SK-N-SH (cell line): ENCODE measurements at regions not wholly inside any gene's neighbourhood (a gene's known extent, or its start where the extent isn't known, plus 50 kb on each side); places are given as distances from the start of the nearest gene placed in this dataset.

Source experiments
- CTCF ChIA-PET: fragments of 300-600, 350-600 bp; formaldehyde crosslinking; extraction: SDS; loops from one replicate; lab custom pipeline; 2021; lab: Yijun Ruan, JAX
- POLR2A ChIA-PET: fragments of 350-600 bp; sonication (Branson Sonifier 250); formaldehyde crosslinking; extraction: SDS; loops from one replicate; lab custom pipeline; 2020; ENCODE audit warnings: antibody characterized with exemption, inconsistent platforms; lab: Yijun Ruan, JAX
- DNase-seq: peaks from one replicate; pipeline ENCODE4 v3.0.0; 2012
- H2AFZ ChIP-seq: fragments of 200-600 bp; sonication (generic); 2 replicates; pipeline ENCODE4 v1.8.1; 2016; ENCODE audit warnings: antibody characterized with exemption, mild to moderate bottlenecking, low read depth
- H3F3A ChIP-seq: fragments of 200-600 bp; sonication (generic); replicated peaks from 2 replicates; pipeline ENCODE3; 2016; ENCODE audit warnings: antibody characterized with exemption, mild to moderate bottlenecking; ENCODE audit not compliant: insufficient read depth
- H3K27ac ChIP-seq, 2 experiments: fragments of 200-500 bp in 1 of 2; fragments of 200-600 bp in 1 of 2; sonication (Bioruptor generic) in 1 of 2; sonication (generic), shearing (Covaris generic) in 1 of 2; 2 replicates each; pipeline versions ENCODE4 v1.5.1 to v1.6.1; 2014 to 2016; ENCODE audit warnings: low read depth in 2 of 2, inconsistent platforms in 1 of 2, low read length in 1 of 2, mild to moderate bottlenecking in 1 of 2, mixed read lengths in 1 of 2
- H3K27me3 ChIP-seq: fragments of 200-600 bp; sonication (generic), shearing (Covaris generic); 2 replicates; pipeline ENCODE4 v1.6.1; 2016; ENCODE audit warnings: mixed run types; ENCODE audit not compliant: insufficient read depth
- H3K36me3 ChIP-seq, 2 experiments: fragments of 200-500 bp in 1 of 2; fragments of 200-600 bp in 1 of 2; sonication (Bioruptor generic) in 1 of 2; sonication (generic) in 1 of 2; replicated peaks in 1 of 2; 2 replicates each; pipeline versions ENCODE3 to v1.5.1; 2014 to 2016; ENCODE audit warnings: low read length in 1 of 2, mild to moderate bottlenecking in 1 of 2; ENCODE audit not compliant: insufficient read depth in 2 of 2, control insufficient read depth in 1 of 2
- H3K4me1 ChIP-seq, 2 experiments: fragments of 200-500 bp in 1 of 2; fragments of 200-600 bp in 1 of 2; sonication (Bioruptor generic) in 1 of 2; sonication (generic), shearing (Covaris generic) in 1 of 2; 2 replicates each; pipeline versions ENCODE4 v1.5.1 to v1.6.1; 2014 to 2016; ENCODE audit warnings: low read depth in 1 of 2, low read length in 1 of 2, mixed run types in 1 of 2; ENCODE audit not compliant: insufficient read depth in 2 of 2, control insufficient read depth in 1 of 2
- H3K4me2 ChIP-seq: fragments of 200-600 bp; sonication (generic), shearing (Covaris generic); 2 replicates; pipeline ENCODE4 v1.6.1; 2017; ENCODE audit warnings: mixed run types
- H3K4me3 ChIP-seq, 2 experiments: fragments of 200-500 bp in 1 of 2; fragments of 200-600 bp in 1 of 2; sonication (Bioruptor generic) in 1 of 2; sonication (generic), shearing (Covaris generic) in 1 of 2; 2 replicates each; pipeline versions ENCODE4 v1.5.1 to v1.8.1; 2014 to 2016; ENCODE audit warnings: low read depth in 2 of 2, inconsistent platforms in 1 of 2, low read length in 1 of 2, mild to moderate bottlenecking in 1 of 2, mixed read lengths in 1 of 2, moderate library complexity in 1 of 2
- H3K79me2 ChIP-seq: fragments of 200-600 bp; sonication (generic); 2 replicates; pipeline ENCODE4 v1.8.1; 2017; ENCODE audit warnings: mild to moderate bottlenecking; ENCODE audit not compliant: insufficient read depth
- H3K9ac ChIP-seq: fragments of 200-600 bp; sonication (generic); 2 replicates; pipeline ENCODE4 v1.6.1; 2017; ENCODE audit warnings: mixed run types
- H3K9me2 ChIP-seq: fragments of 200-600 bp; sonication (generic); 2 replicates; pipeline ENCODE4 v1.6.1; 2017; ENCODE audit warnings: mixed run types
- H3K9me3 ChIP-seq: fragments of 200-600 bp; sonication (generic); 2 replicates; pipeline ENCODE4 v1.6.1; 2017; ENCODE audit warnings: mixed run types, mild to moderate bottlenecking, moderate library complexity
- H4K20me1 ChIP-seq: fragments of 200-600 bp; sonication (generic); 2 replicates; pipeline ENCODE4 v1.6.1; 2017; ENCODE audit warnings: mild to moderate bottlenecking, mixed run types; ENCODE audit not compliant: insufficient read depth
- EP300 ChIP-seq, 2 experiments: IDR thresholded peaks; 2 replicates each; pipeline versions ENCODE4 v1.4.0 to v1.6.1; 2012; ENCODE audit warnings: borderline replicate concordance in 1 of 2, low read depth in 1 of 2, low read length in 1 of 2
- FOXM1 ChIP-seq: IDR thresholded peaks from 2 replicates; pipeline ENCODE4 v1.4.0; 2012; ENCODE audit warnings: low read depth, mild to moderate bottlenecking
- GABPA ChIP-seq: IDR thresholded peaks from 2 replicates; pipeline ENCODE4 v1.4.0; 2012; ENCODE audit warnings: low read depth, mild to moderate bottlenecking
- MEF2A ChIP-seq: IDR thresholded peaks from 2 replicates; pipeline ENCODE4 v1.4.0; 2012; ENCODE audit warnings: low read depth, borderline replicate concordance
- RAD21 ChIP-seq: IDR thresholded peaks from 2 replicates; pipeline ENCODE4 v1.6.1; 2012; ENCODE audit warnings: mild to moderate bottlenecking, low read length
- RCOR1 ChIP-seq: fragments of 150-350 bp; IDR thresholded peaks from 2 replicates; pipeline ENCODE4 v1.6.1; 2017; ENCODE audit warnings: antibody characterized with exemption, low read length
- RFX5 ChIP-seq: IDR thresholded peaks from 2 replicates; pipeline ENCODE4 v1.6.1; 2012; ENCODE audit warnings: mild to moderate bottlenecking, improper control_type of control experiment, low read length
- SMC3 ChIP-seq: IDR thresholded peaks from 2 replicates; pipeline ENCODE4 v1.6.1; 2012; ENCODE audit warnings: low read depth, low read length, improper control_type of control experiment
- TAF1 ChIP-seq: IDR thresholded peaks from 2 replicates; pipeline ENCODE4 v1.6.1; 2012; ENCODE audit warnings: low read depth, mild to moderate bottlenecking, low read length, moderate library complexity, borderline replicate concordance
- TEAD4 ChIP-seq: IDR thresholded peaks from 2 replicates; pipeline ENCODE4 v1.4.0; 2012; ENCODE audit warnings: mild to moderate bottlenecking, borderline replicate concordance; ENCODE audit not compliant: insufficient read depth
- YY1 ChIP-seq: IDR thresholded peaks from 2 replicates; pipeline ENCODE4 v1.4.0; 2012; ENCODE audit warnings: low read depth, mild to moderate bottlenecking
- WGBS: methylation state at CpG from one replicate; pipeline ENCODE4 v1.1.6; 2017; ENCODE audit warnings: low lambda C conversion rate; 5-methylcytosine and 5-hydroxymethylcytosine counted together
- TF ChIP-seq, protein P1 (sequence below): IDR thresholded peaks from 2 replicates; pipeline ENCODE4 v1.6.1; 2012; ENCODE audit warnings: mild to moderate bottlenecking, low read depth, low read length, moderate library complexity
- TF ChIP-seq, protein P2 (sequence below): IDR thresholded peaks from 2 replicates; pipeline ENCODE4; 2012
- TF ChIP-seq, protein P3 (sequence below): fragments of 150-350 bp; IDR thresholded peaks from 2 replicates; pipeline ENCODE4 v1.6.1; 2017; ENCODE audit warnings: antibody characterized with exemption, low read length, low read depth, borderline replicate concordance
- TF ChIP-seq, protein P4 (sequence below): fragments of 200-600 bp; sonication (generic); IDR thresholded peaks from 2 replicates; pipeline ENCODE4 v1.6.1; 2017; ENCODE audit warnings: antibody characterized with exemption, mild to moderate bottlenecking, moderate library complexity

DNA sequence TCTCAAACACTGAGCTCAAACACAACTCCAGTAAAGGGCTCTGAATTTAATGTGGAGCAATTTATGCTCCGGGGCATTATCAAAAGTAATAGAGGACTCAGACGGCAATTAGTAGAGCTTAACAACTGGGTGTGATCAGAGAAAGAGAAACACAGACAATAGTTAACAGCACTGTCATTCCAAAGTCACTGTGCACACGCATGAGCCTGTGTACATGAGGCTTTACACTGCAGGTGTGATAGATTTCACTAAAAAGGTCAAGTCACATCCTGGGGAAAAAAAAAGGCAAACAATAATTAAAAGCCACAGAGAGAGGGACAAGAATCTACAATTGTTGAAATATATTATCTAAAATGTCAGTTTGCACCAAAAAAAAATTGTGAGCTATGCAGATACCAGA is 956.5 kb downstream of the CDH18 start:
- DNase-seq = no peak
- 3% methylated on average over 3 of the region's 3 CpGs for WGBS
- H3K27ac ChIP-seq = no peak overlapping the region
- no peak for TF ChIP-seq RCOR1
- TF ChIP-seq RFX5 = no peak
- TF ChIP-seq SMC3 = no peak
- no peak for TF ChIP-seq RAD21
- no peak for TF ChIP-seq YY1
- TF ChIP-seq MEF2A = no peak
- TF ChIP-seq, protein P1, sequence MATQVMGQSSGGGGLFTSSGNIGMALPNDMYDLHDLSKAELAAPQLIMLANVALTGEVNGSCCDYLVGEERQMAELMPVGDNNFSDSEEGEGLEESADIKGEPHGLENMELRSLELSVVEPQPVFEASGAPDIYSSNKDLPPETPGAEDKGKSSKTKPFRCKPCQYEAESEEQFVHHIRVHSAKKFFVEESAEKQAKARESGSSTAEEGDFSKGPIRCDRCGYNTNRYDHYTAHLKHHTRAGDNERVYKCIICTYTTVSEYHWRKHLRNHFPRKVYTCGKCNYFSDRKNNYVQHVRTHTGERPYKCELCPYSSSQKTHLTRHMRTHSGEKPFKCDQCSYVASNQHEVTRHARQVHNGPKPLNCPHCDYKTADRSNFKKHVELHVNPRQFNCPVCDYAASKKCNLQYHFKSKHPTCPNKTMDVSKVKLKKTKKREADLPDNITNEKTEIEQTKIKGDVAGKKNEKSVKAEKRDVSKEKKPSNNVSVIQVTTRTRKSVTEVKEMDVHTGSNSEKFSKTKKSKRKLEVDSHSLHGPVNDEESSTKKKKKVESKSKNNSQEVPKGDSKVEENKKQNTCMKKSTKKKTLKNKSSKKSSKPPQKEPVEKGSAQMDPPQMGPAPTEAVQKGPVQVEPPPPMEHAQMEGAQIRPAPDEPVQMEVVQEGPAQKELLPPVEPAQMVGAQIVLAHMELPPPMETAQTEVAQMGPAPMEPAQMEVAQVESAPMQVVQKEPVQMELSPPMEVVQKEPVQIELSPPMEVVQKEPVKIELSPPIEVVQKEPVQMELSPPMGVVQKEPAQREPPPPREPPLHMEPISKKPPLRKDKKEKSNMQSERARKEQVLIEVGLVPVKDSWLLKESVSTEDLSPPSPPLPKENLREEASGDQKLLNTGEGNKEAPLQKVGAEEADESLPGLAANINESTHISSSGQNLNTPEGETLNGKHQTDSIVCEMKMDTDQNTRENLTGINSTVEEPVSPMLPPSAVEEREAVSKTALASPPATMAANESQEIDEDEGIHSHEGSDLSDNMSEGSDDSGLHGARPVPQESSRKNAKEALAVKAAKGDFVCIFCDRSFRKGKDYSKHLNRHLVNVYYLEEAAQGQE = no peak
- TF ChIP-seq, protein P2, sequence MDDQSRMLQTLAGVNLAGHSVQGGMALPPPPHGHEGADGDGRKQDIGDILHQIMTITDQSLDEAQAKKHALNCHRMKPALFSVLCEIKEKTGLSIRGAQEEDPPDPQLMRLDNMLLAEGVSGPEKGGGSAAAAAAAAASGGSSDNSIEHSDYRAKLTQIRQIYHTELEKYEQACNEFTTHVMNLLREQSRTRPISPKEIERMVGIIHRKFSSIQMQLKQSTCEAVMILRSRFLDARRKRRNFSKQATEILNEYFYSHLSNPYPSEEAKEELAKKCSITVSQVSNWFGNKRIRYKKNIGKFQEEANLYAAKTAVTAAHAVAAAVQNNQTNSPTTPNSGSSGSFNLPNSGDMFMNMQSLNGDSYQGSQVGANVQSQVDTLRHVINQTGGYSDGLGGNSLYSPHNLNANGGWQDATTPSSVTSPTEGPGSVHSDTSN = no peak
- no peak for TF ChIP-seq TEAD4
- TF ChIP-seq EP300 (IDR thresholded peaks at IDR 0.05; ENCODE audit: borderline replicate concordance in 1 of 2, low read depth in 1 of 2, low read length in 1 of 2) = no peak
- TF ChIP-seq, protein P3, sequence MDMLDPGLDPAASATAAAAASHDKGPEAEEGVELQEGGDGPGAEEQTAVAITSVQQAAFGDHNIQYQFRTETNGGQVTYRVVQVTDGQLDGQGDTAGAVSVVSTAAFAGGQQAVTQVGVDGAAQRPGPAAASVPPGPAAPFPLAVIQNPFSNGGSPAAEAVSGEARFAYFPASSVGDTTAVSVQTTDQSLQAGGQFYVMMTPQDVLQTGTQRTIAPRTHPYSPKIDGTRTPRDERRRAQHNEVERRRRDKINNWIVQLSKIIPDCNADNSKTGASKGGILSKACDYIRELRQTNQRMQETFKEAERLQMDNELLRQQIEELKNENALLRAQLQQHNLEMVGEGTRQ = no peak
- no peak for TF ChIP-seq FOXM1
- TF ChIP-seq, protein P4, sequence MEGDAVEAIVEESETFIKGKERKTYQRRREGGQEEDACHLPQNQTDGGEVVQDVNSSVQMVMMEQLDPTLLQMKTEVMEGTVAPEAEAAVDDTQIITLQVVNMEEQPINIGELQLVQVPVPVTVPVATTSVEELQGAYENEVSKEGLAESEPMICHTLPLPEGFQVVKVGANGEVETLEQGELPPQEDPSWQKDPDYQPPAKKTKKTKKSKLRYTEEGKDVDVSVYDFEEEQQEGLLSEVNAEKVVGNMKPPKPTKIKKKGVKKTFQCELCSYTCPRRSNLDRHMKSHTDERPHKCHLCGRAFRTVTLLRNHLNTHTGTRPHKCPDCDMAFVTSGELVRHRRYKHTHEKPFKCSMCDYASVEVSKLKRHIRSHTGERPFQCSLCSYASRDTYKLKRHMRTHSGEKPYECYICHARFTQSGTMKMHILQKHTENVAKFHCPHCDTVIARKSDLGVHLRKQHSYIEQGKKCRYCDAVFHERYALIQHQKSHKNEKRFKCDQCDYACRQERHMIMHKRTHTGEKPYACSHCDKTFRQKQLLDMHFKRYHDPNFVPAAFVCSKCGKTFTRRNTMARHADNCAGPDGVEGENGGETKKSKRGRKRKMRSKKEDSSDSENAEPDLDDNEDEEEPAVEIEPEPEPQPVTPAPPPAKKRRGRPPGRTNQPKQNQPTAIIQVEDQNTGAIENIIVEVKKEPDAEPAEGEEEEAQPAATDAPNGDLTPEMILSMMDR = no peak
- no peak for TF ChIP-seq GABPA
- TF ChIP-seq TAF1 = no peak
- H3K9ac ChIP-seq = no peak overlapping the region
- H3K9me2 ChIP-seq = no peaks in the 10 kb centered on the region
- H3K79me2 ChIP-seq = no peaks in the 10 kb centered on the region
- H3F3A ChIP-seq = no peaks in the 10 kb centered on the region
- CTCF ChIA-PET = no interaction called here
- H3K4me2 ChIP-seq = no peak overlapping the region
- H3K36me3 ChIP-seq = no peaks in the 10 kb centered on the region
- H2AFZ ChIP-seq = no peak overlapping the region
- POLR2A ChIA-PET = no interaction called here
- H3K4me3 ChIP-seq = no peak overlapping the region
- no peaks in the 10 kb centered on the region; the same call in 1 of the 2 replicates for H3K27me3 ChIP-seq
- H3K9me3 ChIP-seq = no peaks in the 10 kb centered on the region
- no peaks in the 10 kb centered on the region for H4K20me1 ChIP-seq
- H3K4me1 ChIP-seq = no peaks in the 10 kb centered on the region
